Medulla oblongata (tissue), 1 donor: ENCODE measurements at regions not wholly inside any gene's neighbourhood (a gene's known extent, or its start where the extent isn't known, plus 50 kb on each side); places are given as distances from the start of the nearest gene placed in this dataset.

ENCODE experiments used
- DNase-seq: peaks from one replicate; pipeline ENCODE4 v3.0.0-alpha.2; 2015; ENCODE audit errors: extremely low spot score

DNA sequence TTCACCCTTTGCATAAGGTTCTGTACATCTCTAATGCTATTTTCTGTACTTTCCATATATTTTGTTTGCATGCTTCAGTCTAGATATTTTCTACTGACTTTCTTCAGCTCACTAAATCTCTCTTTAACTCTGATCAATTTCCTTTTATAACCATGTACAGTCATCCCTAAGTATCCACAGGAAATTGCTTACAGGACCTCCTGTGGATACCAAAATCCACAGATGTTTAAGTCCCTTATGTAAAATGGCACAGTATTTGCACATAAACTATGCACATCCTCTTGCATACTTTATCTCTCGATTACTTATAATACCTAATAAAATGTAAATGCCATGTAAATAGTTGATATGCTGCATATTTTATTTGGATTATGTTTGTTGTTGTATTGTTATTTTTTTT, 442.1 kb downstream of the TLE4 start:
- no peak for DNase-seq

DNA sequence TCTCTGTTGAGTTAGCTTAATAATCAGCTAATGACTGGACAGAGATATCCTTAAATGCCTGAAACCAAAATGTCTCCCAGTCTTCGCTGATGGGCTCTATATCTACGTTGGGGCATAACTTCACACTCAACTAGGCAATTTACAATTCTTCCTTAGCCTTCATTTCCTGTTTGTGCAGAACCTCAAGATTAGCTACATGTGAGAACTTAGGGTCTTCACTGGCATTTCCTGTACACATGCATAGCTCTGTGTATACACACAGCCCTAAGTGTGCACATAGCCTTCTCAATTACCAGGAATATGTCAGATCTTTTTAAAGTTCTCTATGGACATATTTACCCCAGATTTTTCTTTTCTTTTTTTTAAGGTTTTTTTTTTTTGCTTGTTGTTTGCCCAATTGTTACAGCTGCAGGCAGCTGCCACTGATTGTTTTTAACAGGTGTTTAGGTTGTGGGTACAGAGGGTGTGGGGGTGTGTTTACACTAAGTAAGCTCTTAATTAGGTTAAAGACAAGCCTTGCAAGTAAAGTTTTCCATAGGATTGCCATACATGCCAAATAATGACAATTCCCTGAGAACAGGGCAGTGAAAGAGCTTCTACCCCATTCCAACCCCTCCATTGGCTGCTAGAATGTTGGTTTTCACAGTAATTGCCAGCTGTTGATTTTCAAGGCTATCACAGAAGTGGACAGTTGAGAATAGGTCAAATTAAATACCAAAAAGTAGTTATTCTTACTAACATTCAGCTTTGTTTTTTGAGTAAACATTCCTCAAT, 441.0 kb downstream of the TLE4 start:
- DNase-seq: no peak

DNA sequence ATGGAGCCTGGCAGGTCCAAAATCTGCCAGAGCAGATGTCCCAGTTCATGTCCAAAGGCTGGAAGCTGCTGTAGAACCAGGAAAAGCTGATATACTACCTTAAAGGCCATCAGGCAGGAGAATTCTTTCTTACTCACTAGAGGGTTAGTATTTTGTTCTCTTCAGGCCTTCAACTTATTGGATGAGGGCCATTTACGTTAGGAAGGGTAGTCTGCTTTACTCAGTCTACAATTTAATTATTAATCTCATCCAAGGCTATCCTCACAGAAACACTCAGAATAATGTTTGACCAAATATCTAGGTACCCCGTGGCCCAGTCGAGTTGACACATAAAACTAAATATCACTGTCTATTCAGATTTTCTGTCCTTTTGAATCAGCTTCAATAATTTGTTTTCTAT, 437.4 kb downstream of the TLE4 start:
- no peak for DNase-seq

DNA sequence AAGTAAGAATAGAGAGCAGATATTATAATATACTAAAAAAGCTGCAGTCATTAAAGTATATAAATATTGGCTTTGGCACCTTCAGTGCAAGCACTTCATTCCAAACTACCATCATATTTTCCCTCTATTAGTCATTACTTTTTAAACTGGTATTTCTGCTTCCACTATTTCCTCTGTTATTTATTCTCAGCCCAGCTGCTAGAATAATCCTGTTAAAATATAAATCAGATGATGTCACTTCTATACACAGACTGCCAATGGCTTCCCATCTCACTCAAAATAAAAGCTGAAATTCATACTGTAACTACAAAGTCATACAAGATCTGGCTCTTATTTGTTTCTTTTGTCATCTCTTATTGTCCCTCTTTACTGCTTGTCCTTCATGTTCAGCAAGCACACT, 432.9 kb downstream of the TLE4 start:
- no peak for DNase-seq

DNA sequence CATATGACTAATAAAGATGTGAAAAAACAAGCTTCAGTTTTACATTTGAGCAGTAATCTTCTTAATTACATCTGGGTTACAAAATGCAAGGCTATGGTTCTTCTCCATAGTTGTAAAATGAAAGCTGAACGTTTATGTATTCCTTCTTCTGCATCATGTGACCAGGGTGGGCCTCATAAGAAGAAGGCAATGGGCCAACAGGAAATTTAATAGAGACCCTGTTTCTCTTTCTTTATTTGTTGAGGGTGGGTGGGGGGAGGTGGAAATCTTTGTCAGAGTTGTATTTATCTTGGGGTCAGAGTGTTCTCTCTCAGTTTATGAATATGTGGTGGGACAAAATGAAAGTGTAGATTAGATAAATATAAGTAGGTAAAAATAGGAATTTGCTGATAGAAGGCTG, 418.8 kb downstream of the TLE4 start:
- DNase-seq: no peak

DNA sequence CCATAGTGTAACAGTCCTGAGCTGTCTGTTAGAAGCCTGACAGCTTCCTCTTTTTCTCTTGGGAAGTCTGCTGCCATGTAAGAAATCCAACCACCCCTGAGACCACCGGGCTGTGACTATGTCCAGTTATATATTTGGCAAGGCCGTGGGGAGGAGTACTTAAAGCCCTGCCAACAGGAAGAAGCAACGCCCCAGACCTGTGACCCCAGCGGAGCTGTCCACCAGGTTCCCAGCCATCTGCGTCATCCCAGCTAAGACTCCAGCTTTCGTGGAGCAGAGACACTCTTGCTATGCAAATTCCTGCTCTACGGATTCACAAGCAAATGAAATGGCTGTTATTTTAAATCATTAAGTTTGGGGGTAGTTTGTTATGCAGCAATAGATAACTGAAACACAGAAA, 417.3 kb downstream of the TLE4 start:
- no peak for DNase-seq

DNA sequence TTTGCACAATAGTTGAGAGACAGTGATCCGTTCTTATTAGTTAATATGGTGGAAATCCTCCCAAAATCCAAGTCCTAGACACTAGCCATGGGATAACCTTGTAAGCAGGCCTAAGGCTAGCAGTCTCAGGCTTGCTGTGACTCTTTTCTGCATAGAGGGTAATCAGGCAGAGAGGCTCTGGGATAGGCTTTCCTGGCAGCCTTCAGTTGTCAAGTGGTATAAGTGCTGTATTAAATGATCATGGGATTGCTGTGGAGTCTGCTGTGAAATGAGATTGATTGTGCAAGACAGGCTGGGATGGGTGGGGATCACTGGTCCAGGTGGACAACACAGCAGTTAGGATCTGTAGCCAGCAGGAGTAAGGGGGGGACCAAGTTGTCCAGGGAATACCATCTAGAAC, 416.4 kb downstream of the TLE4 start:
- no peak for DNase-seq

DNA sequence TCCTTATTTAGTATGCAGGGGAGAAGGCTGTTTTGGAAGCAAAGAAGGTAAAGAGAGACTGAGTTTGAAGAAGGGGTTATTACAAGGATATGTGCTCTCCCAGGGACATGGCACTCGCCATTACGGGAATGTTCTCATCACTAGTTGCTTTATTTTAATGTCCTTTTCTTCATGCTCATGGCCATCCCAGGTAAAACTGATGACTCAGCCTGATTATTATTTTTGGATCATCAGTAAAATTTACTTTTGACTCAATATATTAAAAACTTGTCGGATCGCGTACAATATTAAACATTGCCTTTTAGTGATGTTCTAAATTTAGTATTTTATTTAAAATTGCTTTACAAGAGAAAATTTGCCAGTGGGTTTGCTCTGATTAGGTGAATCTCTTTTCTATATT, 414.7 kb downstream of the TLE4 start:
- no peak for DNase-seq

DNA sequence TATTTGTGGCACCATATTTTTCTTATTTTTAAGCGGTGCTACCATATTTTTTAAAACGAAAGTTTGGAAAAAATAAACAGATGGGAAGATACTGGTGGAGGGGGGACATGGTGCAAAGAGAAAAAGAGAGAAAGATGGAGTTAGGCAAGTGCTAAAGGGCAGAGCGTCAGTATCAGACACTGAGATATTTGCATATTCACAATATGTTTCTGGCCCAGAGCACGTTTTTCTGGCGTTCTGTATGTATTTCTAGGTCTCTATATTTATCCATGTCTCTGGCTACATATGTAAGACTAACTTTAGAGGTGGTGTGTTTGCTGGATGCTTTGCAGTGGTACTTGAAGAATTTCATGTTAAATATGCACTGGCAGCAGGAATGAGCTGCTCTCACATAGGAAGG, 414.0 kb downstream of the TLE4 start:
- no peak for DNase-seq

DNA sequence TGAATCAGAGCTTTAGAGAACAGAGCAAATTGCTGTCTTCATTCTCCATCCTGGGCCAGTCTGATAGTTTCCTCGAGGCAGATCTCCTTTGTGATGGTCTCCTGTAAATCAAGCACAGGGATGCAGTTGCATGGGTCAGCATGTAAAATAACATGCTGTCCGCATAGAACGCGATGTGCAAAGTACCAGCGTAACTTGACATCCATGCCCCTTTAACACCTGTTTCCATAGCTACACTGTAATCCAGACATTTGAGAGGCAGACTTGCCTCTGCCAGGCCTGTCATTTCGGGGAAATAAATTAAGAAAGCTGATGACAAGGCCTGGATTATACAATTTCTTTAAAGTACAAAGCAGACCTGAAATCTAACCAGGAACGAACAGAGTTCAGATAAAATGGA, 413.5 kb downstream of the TLE4 start:
- no peak for DNase-seq

DNA sequence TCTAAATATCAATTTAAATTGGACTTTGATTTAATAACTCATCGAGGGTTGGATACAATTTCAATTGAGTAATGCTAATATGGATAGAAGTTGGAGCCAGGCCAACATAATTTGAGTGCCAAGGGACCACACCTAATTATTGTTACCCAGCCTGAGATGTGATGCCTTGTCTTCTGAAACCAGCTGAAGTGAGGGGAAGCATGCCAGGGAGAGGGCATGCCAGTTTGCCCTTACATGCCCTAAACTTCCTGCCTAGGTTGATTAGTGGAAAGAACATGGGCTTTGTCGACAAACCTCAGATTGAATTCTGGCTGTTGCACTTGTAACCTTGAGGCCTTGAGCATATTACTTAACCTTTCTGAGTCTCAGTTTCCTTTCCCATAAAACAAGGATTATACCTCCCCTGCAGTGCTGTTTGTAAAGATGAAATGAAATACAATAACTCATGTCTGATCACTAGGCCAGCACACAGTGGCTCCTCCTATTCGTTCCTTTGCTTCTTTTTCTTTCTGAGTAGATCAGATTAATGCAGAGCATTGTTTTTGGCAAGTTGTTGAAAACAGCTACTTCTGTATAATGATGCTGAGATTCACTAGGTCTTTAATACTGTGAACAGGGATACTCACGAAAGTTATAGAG, 412.8 kb downstream of the TLE4 start:
- no peak for DNase-seq

DNA sequence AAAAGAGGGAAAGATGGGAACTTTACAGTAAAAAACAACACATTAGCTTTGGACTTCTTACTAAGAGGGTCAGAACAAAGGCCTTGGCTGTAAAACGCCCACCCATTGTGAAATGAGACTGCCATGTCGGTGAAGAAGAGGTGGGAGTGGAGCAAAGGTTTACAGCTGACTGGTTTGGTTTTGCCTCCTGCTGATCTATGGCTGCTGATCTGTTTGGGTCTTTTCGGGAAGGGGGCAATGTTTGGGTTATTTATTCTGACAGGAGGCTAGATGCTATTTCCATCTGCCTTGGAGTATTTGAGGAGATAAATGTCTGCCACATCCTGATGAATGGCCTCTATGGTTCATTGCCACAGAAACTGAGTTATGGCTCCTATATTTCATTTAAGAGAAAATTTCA, 408.7 kb downstream of the TLE4 start:
- no peak for DNase-seq

DNA sequence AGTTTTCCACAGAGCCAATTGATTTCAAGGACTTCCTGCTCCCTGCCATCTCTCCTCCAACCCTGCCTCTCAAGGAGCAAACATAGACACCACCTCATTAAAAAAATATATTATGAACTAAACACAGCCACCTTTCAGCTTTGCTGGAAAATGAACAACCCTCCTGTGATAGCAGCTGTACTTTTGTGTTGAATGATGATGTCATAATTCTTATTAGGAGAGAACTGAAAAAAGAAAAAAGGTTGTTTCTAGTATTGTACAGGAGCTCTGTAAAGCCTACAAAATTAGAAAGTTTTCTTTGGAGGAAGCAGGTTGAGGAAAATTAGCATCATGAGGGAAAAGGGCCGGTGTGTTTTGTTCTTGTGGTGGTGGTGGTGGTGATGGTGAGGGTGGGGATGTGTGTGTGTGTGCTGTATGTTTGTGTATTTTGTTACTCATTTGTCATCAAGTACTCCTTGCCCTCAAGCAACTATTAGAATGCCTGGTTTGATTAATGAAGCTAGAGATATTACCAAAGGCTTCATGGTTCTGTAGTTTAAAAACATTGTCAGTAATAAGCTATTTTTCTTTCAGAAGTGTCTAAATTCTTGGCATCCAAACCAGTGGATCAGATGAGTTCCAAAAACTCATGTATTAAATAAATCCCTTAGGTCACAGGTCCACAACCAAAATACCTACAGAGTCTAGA, 405.9 kb downstream of the TLE4 start:
- no peak for DNase-seq

DNA sequence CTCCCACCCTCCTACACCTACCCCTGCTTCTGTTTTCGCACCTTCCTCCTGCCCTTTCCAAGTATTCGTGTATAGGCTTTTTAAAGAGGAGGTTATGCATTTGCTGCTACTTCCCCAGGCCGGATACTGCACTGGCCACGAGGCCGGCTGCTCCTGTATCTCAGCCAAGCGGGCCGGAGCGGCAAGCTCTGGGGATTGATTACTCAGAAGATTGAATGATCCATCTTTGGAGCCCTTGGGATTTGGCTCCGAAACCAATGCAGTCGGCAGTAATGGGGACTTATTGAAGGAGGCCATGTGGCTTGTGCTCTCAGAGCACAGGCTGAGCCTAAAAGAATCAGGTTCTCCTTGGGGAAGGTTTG, 405.3 kb downstream of the TLE4 start:
- DNase-seq: no peak

DNA sequence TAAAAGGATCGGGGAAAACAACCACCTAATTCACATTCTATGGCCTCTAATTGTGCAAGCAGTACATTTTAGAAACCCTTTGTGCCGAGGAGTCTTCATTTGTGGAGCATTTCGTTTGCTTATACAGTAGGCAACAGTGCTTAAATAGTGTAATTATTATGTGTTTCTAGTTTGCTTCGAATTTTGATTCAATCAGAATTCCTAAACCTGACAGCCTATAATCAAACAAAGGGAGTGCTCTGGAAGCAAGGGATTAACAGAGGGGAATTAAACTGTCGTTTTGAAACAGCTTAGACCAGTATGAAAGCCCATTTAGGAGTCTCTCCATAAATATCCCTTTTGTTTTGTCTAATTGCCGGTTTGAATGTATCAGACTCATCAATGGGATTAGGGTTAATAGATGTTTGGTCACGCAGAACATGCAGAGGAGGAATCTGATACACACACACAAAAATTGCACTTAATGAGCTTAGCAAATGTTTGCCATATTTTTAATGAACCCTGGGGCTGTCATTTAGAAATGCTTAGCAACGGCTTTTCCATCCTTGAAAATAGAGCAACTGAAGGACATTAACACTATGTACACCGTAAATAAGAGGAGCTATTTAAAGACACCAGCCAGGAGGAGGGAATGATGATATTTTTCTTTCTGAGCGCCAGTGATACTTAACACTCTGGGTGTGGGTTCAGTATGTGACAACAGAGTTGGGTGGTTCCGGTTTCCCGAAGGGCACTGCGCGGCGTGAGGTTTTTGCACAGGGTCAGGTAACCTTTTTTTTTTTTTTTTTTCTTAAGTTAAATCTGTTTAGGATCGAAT, 404.7 kb downstream of the TLE4 start:
- peak; percentile 3 for DNase-seq

DNA sequence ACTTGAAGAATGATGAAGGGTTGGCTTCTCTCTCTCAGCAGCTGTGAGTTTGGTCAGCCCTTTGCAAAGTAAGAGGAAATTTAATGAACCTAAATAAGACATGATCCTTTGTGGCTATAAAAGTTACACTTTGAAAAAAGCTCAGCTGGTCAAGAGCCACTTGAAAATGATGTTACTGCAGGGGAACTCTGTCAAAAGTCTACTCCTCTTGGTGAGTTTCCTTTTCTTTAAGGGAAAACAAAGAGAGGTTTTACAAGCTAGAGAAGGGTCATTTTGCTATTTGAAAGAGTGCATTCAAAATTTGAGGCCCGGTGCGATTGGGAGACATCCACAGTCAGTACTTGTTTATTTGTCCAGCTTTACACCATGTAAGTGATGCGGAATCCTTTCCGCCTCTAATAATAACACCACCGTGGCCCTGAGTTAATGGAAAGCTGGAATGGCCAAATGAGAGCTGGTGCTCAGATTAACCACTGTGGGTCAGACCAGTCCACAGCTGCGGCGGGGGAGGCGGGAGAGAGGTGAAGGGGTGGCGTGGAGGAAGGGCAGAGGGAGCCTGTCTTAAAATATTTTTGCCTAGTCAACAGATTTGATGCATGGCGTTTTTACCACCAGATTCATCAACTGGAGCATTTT, 404.0 kb downstream of the TLE4 start:
- peak; percentile 48 for DNase-seq

DNA sequence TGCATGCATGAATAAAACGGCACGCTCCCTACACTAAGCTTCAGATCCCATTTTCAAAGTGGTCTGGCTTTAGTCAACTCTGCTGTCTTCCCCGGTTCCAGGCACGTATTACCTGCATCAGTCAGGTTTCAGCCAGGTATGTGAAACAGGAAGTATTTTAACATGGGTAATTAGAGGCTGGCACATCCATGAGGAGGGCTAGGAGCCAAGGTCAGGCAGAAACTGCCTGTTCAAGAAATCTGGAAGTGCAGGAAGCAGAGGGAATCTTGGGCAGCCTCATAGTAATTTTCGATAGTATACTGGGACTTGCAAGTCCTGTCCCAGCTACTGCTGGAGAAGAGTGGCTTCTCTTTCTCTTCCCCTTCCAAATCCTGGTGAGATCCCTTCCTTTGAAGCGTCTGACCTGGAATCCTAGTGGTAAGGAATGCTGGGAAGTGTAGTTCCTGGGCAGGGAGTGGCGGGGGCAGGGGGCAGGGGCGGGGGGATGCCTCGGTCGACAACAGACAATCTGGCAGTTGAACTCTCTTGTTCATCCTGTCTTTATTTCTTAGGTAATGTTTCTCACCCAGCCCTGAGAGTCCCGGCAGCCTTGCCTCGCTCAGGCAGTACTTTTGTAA, 403.1 kb downstream of the TLE4 start:
- no peak for DNase-seq

DNA sequence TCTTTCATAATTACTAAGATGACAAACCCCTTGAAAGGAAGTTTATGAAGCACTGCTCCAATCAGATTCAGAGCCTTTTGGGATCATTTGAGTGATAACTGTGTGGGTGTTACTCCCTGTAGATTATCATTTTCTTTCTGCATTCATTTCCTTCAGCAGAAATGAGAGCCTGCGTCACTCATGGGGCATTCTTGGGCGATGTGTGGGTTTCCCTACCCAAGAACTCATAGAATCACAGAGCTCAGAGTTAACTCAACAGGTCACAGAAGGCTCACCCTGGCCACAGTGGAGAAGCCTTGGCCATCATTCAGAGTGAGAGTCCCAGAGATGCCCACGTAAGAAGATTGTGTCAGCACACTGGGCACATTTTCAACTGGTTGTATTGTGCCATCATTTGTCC, 401.9 kb downstream of the TLE4 start:
- no peak for DNase-seq

DNA sequence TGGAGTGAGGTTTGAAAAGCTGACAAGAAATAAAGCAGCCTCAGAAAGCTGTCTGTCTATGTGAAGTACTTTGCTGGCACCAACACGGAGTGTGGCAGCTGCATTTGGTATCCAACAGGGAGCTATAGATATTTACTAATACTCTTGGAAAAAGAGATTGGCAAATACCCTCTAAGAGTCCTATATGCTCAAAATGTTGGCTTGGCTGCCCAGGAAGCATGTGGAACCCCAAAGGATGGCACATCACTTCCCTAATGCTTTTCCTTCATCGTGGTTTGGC, 398.3 kb downstream of the TLE4 start:
- no peak for DNase-seq

DNA sequence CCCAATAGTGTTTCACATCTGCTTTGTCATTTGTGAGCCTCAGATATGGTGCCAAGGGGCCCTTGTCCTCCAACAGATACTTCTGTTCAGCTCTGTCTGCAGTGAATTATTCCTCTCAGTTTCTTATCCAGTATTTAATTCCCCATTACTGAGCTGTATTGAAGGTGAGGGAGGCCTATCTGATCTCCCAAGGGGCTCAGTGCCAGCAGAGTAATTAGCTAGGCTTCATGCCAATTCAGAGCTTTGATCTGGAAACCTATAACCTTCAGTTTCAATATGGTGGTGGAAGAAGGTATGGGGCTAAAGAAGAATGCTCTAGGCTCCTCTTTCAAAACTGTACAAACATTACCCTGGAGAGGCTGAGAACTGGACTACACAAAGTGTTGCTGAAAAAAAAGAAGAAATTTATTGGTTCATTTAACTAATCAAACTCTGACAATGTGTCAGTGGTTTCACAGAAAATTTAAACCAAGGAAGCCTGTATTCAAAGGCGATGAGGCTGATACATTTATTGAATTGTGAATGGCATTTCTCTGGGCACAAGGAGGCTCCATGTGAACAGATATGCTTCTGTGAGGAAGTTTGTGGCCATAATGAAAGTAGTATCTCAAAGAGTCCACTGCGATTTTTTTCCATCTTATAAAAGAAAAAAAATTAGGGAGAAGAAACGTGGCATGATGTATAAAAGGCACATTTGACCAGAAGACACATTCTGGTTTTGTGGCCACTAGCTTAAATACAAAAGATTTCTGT, 397.8 kb downstream of the TLE4 start:
- DNase-seq: peak; percentile 61

DNA sequence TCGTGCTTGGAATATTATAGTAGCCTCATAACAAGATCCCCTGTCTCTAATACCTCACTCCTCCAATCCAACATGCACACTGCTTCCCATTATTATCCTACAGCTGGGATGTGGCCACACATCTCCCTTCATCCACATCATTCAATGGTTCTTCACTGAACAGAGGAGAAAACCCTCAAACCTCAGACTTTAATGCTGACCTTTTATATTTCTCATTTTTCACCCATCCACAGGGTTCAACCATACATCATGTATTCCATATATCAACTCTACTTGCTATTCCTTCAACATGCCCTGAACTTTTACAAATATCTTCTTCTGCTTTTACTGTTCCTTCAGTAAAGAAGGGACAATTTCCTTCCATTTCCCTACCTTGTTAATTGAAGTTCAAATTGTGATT, 396.8 kb downstream of the TLE4 start:
- no peak for DNase-seq
